Neural progenitor cell (in vitro differentiated cells): ENCODE measurements at regions not wholly inside any gene's neighbourhood (a gene's known extent, or its start where the extent isn't known, plus 50 kb on each side); places are given as distances from the start of the nearest gene placed in this dataset.

Source experiments
- DNase-seq: peaks from one replicate; pipeline ENCODE4 v3.0.0-alpha.2; 2016; ENCODE audit warnings: low spot score
- H2AFZ ChIP-seq: fragments of 200-600 bp; sonication (generic); replicated peaks from 2 replicates; pipeline ENCODE4 v1.6.1; 2016; ENCODE audit warnings: antibody characterized with exemption
- H3F3A ChIP-seq: fragments of 200-600 bp; sonication (generic); 2 replicates; pipeline ENCODE4 v1.6.1; 2016; ENCODE audit warnings: antibody characterized with exemption, low read depth
- H3K27ac ChIP-seq: fragments of 200-600 bp; sonication (generic); 2 replicates; pipeline ENCODE4 v1.5.1; 2016; ENCODE audit warnings: mild to moderate bottlenecking
- H3K27me3 ChIP-seq: fragments of 200-600 bp; sonication (generic); 2 replicates; pipeline ENCODE4 v1.6.1; 2016; ENCODE audit warnings: mild to moderate bottlenecking, moderate library complexity
- H3K36me3 ChIP-seq: fragments of 200-600 bp; sonication (generic); 2 replicates; pipeline ENCODE4 v1.5.1; 2016
- H3K4me1 ChIP-seq: fragments of 200-600 bp; sonication (generic); 2 replicates; pipeline ENCODE4 v1.6.1; 2016; ENCODE audit warnings: mixed run types
- H3K4me2 ChIP-seq: fragments of 200-600 bp; sonication (generic); 2 replicates; pipeline ENCODE4 v1.6.1; 2016
- H3K4me3 ChIP-seq: fragments of 200-600 bp; sonication (generic); 2 replicates; pipeline ENCODE4 v1.5.1; 2016
- H3K79me2 ChIP-seq: fragments of 200-600 bp; sonication (generic); 2 replicates; pipeline ENCODE4 v1.6.1; 2016; ENCODE audit warnings: low read depth
- H3K9ac ChIP-seq: fragments of 200-600 bp; sonication (generic); 2 replicates; pipeline ENCODE4 v1.6.1; 2016
- H3K9me3 ChIP-seq: fragments of 200-600 bp; sonication (generic); 2 replicates; pipeline ENCODE4 v1.5.1; 2016; ENCODE audit warnings: low read depth
- H4K20me1 ChIP-seq: fragments of 200-600 bp; sonication (generic); 2 replicates; pipeline ENCODE4 v1.6.1; 2016; ENCODE audit warnings: low read depth
- H3K27ac Mint-ChIP-seq: 3 replicates; pipeline ENCODE4 v1.8.0; 2021; ENCODE audit warnings: mixed read lengths
- H3K27me3 Mint-ChIP-seq: 2 replicates; pipeline ENCODE4 v1.8.0; 2022; ENCODE audit warnings: low read depth, mild to moderate bottlenecking, inconsistent platforms, moderate library complexity, mixed read lengths; ENCODE audit not compliant: insufficient read depth
- H3K36me3 Mint-ChIP-seq: 3 replicates; pipeline ENCODE4 v1.8.0; 2021; ENCODE audit warnings: mixed read lengths
- H3K4me1 Mint-ChIP-seq: 3 replicates; pipeline ENCODE4 v1.8.0; 2021; ENCODE audit warnings: mixed read lengths
- H3K4me3 Mint-ChIP-seq: 3 replicates; pipeline ENCODE4 v1.8.0; 2021; ENCODE audit warnings: mild to moderate bottlenecking, moderate library complexity, mixed read lengths
- H3K9me3 Mint-ChIP-seq: 3 replicates; pipeline ENCODE4 v1.8.0; 2020; ENCODE audit warnings: mixed read lengths
- EZH2 ChIP-seq: fragments of 200-600 bp; sonication (generic); IDR thresholded peaks from 2 replicates; pipeline ENCODE4 v1.6.1; 2017; ENCODE audit warnings: antibody characterized with exemption, mild to moderate bottlenecking, moderate library complexity
- EZH2phosphoT487 ChIP-seq: fragments of 200-600 bp; sonication (generic); IDR thresholded peaks from 2 replicates; pipeline ENCODE4 v1.6.1; 2017; ENCODE audit warnings: antibody characterized with exemption
- TF ChIP-seq, protein P1 (sequence below): fragments of 200-600 bp; sonication (generic); IDR thresholded peaks from 2 replicates; pipeline ENCODE4 v1.5.1; 2017; ENCODE audit warnings: antibody characterized with exemption, mild to moderate bottlenecking

DNA sequence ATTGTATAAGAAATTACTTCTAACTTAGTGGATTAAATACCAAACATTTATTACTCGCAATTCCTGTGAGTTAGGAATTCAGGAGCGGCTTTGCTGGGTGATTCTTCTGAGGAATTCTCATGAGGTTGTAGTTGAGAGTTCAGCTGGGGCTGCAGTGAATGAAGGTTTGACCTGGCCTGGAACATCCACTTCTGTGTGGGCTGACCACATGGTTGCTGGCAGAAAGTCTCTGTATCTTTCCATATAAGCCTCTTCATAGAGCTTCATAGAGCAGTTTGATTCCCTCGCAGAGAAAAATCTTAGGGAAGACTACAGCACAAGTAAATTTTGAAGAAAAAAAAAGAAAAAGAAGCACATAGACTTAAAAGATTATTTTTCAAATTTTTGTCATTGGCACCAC, 339.7 kb upstream of the NWD2 start:
- Histone ChIP-seq H3F3A (no peaks in the 10 kb centered on the region), H3K4me2 (no peak overlapping the region), H3K27me3 (no peaks in the 10 kb centered on the region), H2AFZ (no peak overlapping the region), H3K4me3 (no peak overlapping the region), H3K4me1 (no peaks in the 10 kb centered on the region), H3K36me3 (no peaks in the 10 kb centered on the region), H3K27ac (no peak overlapping the region), H3K79me2 (no peaks in the 10 kb centered on the region), H3K9me3 (no peaks in the 10 kb centered on the region), H4K20me1 (no peaks in the 10 kb centered on the region), H3K9ac (no peak overlapping the region)
- Mint-ChIP-seq H3K9me3 (peaks cover 2% of the 10 kb centered on the region), H3K4me1 (peaks cover 2% of the 10 kb centered on the region), H3K36me3 (no peaks in the 10 kb centered on the region), H3K27me3 (no peaks in the 10 kb centered on the region), H3K27ac (no peak overlapping the region), H3K4me3 (no peak overlapping the region)
- DNase-seq, result no peak
- TF ChIP-seq EZH2 (no peak), EZH2phosphoT487 (no peak)
- TF ChIP-seq, protein P1, sequence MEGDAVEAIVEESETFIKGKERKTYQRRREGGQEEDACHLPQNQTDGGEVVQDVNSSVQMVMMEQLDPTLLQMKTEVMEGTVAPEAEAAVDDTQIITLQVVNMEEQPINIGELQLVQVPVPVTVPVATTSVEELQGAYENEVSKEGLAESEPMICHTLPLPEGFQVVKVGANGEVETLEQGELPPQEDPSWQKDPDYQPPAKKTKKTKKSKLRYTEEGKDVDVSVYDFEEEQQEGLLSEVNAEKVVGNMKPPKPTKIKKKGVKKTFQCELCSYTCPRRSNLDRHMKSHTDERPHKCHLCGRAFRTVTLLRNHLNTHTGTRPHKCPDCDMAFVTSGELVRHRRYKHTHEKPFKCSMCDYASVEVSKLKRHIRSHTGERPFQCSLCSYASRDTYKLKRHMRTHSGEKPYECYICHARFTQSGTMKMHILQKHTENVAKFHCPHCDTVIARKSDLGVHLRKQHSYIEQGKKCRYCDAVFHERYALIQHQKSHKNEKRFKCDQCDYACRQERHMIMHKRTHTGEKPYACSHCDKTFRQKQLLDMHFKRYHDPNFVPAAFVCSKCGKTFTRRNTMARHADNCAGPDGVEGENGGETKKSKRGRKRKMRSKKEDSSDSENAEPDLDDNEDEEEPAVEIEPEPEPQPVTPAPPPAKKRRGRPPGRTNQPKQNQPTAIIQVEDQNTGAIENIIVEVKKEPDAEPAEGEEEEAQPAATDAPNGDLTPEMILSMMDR, result no peak

- H3K9ac ChIP-seq, result no peak overlapping the region
- H3K36me3 ChIP-seq, result no peaks in the 10 kb centered on the region
- no peak overlapping the region for H3K27ac Mint-ChIP-seq
- H3F3A ChIP-seq, result no peaks in the 10 kb centered on the region
- no peak overlapping the region for H3K4me3 ChIP-seq
- H3K27ac ChIP-seq, result no peak overlapping the region
- H3K4me1 ChIP-seq, result no peaks in the 10 kb centered on the region
- H3K4me2 ChIP-seq, result no peak overlapping the region
- no peak overlapping the region for H3K4me3 Mint-ChIP-seq
- peaks cover 4% of the 10 kb centered on the region for H3K4me1 Mint-ChIP-seq
- DNase-seq, result no peak
- H4K20me1 ChIP-seq, result no peaks in the 10 kb centered on the region
- no peaks in the 10 kb centered on the region for H3K9me3 ChIP-seq
- H3K36me3 Mint-ChIP-seq, result no peaks in the 10 kb centered on the region
- H3K27me3 Mint-ChIP-seq, result no peaks in the 10 kb centered on the region
- no peak overlapping the region for H2AFZ ChIP-seq
- no peaks in the 10 kb centered on the region for H3K79me2 ChIP-seq
- H3K27me3 ChIP-seq, result no peaks in the 10 kb centered on the region
- H3K9me3 Mint-ChIP-seq, result peaks cover under 1% of the 10 kb centered on the region
- no peak for TF ChIP-seq EZH2
- TF ChIP-seq, protein P1, result no peak
Observed at GRCh38 chr4:36914106-36914505, 330.4 kb upstream of the NWD2 start.

DNA sequence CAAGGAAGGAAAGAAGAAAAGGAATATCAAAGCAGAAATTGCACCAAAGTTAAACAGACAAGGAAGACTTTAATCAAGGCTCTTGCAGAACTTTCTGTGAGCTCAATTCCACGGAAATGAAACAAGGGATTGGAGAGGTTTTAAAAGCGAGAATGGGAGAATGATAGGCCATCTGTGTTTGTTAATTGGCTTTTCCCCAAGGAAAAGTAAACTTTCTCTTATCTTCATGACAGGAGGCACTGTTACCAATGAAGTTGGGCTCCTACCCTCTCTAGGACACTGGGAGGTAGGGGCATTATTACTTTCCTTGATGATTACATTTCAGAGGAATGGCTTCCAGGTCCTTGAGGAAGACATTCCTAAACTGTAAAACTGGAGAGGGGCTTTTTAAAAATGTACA, 328.8 kb upstream of the NWD2 start:
- no peaks in the 10 kb centered on the region for H4K20me1 ChIP-seq
- no peaks in the 10 kb centered on the region for H3F3A ChIP-seq
- H3K27ac Mint-ChIP-seq, result no peak overlapping the region
- no peak overlapping the region for H3K4me3 Mint-ChIP-seq
- no peak overlapping the region for H3K27ac ChIP-seq
- no peak overlapping the region for H3K4me2 ChIP-seq
- no peaks in the 10 kb centered on the region for H3K4me1 Mint-ChIP-seq
- H3K9me3 ChIP-seq, result no peaks in the 10 kb centered on the region
- H3K27me3 Mint-ChIP-seq, result no peaks in the 10 kb centered on the region
- no peak overlapping the region for H3K9ac ChIP-seq
- H3K36me3 ChIP-seq, result no peaks in the 10 kb centered on the region
- no peaks in the 10 kb centered on the region for H3K36me3 Mint-ChIP-seq
- no peaks in the 10 kb centered on the region for H3K4me1 ChIP-seq
- no peak for DNase-seq
- TF ChIP-seq, protein P1, result no peak
- TF ChIP-seq EZH2phosphoT487, result no peak
- no peak for TF ChIP-seq EZH2
- H2AFZ ChIP-seq, result no peak overlapping the region
- no peaks in the 10 kb centered on the region for H3K79me2 ChIP-seq
- H3K9me3 Mint-ChIP-seq, result no peaks in the 10 kb centered on the region
- no peak overlapping the region for H3K4me3 ChIP-seq
- H3K27me3 ChIP-seq, result no peaks in the 10 kb centered on the region

GRCh38 chr4:36917413-36917812, 327.1 kb upstream of the NWD2 start:
- Histone ChIP-seq H3K4me3 (no peak overlapping the region), H3K9me3 (no peaks in the 10 kb centered on the region), H3K36me3 (no peaks in the 10 kb centered on the region), H3K4me2 (no peak overlapping the region), H3K9ac (no peak overlapping the region), H3K27ac (no peak overlapping the region), H2AFZ (no peak overlapping the region), H3K4me1 (no peaks in the 10 kb centered on the region), H3K79me2 (no peaks in the 10 kb centered on the region), H3F3A (no peaks in the 10 kb centered on the region), H3K27me3 (no peaks in the 10 kb centered on the region), H4K20me1 (no peaks in the 10 kb centered on the region)
- no peaks in the 10 kb centered on the region for H3K4me1 Mint-ChIP-seq
- H3K27ac Mint-ChIP-seq, result no peak overlapping the region
- H3K4me3 Mint-ChIP-seq, result no peak overlapping the region
- no peaks in the 10 kb centered on the region for H3K9me3 Mint-ChIP-seq
- TF ChIP-seq, protein P1, result no peak
- TF ChIP-seq EZH2 (no peak), EZH2phosphoT487 (no peak)
- H3K36me3 Mint-ChIP-seq, result no peaks in the 10 kb centered on the region
- no peak for DNase-seq
- no peaks in the 10 kb centered on the region for H3K27me3 Mint-ChIP-seq
